ENCODE measurements at regions not wholly inside any gene's neighbourhood (a gene's known extent, or its start where the extent isn't known, plus 50 kb on each side); places are given as distances from the start of the nearest gene placed in this dataset.

DNA sequence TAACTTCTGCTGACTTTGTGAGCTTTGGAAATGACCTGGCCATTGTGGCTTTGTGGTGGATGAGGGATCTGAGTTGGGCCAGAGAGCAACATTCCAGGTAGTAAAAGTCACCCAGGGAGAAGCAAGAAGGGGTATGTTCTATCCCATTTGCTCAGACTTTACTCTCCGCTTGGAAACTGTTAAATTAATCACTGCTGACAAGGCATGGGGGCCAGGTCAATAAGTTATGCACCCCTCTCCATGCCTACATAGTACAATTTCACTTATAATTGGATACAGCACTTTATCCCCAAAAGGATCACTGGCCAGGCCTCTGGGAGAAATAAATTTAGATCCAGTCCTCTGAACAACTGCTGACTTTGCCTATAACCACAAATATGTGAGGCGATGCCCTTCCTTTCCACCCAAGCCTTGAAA lies 92.1 kb downstream of the RPRM start:
- TF ChIP-seq, protein P1, sequence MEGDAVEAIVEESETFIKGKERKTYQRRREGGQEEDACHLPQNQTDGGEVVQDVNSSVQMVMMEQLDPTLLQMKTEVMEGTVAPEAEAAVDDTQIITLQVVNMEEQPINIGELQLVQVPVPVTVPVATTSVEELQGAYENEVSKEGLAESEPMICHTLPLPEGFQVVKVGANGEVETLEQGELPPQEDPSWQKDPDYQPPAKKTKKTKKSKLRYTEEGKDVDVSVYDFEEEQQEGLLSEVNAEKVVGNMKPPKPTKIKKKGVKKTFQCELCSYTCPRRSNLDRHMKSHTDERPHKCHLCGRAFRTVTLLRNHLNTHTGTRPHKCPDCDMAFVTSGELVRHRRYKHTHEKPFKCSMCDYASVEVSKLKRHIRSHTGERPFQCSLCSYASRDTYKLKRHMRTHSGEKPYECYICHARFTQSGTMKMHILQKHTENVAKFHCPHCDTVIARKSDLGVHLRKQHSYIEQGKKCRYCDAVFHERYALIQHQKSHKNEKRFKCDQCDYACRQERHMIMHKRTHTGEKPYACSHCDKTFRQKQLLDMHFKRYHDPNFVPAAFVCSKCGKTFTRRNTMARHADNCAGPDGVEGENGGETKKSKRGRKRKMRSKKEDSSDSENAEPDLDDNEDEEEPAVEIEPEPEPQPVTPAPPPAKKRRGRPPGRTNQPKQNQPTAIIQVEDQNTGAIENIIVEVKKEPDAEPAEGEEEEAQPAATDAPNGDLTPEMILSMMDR (IDR thresholded peaks at IDR 0.05; ENCODE audit: insufficient read depth, low read length, poor library complexity, severe bottlenecking): no peak
- TF ChIP-seq EZH2phosphoT487 (conservative IDR thresholded peaks at IDR 0.05; ENCODE audit: low read length): no peak

Measured in SU-DHL-6 (cell line).